ENCODE measurements at regions not wholly inside any gene's neighbourhood (a gene's known extent, or its start where the extent isn't known, plus 50 kb on each side); places are given as distances from the start of the nearest gene placed in this dataset.

- TF ChIP-seq ZNF274 (IDR thresholded peaks at IDR 0.05; ENCODE audit: low read depth, low read length) = no peak
- TF ChIP-seq YY1 (IDR thresholded peaks at IDR 0.05; ENCODE audit: insufficient read depth, insufficient read length) = no peak
- no peak for TF ChIP-seq SUZ12 (IDR thresholded peaks at IDR 0.05; ENCODE audit: extremely low read depth, insufficient read depth, insufficient read length)
These were observed 1752.2 kb upstream of the PCDH20 start for GRCh38 chr13:63167699-63168337.
